ENCODE measurements at regions not wholly inside any gene's neighbourhood (a gene's known extent, or its start where the extent isn't known, plus 50 kb on each side); places are given as distances from the start of the nearest gene placed in this dataset.
"Not testable (repeated sequence)": the region's sequence is repeated elsewhere in the genome, so short reads cannot be mapped to it uniquely, and the experiment has no call there.

DNA sequence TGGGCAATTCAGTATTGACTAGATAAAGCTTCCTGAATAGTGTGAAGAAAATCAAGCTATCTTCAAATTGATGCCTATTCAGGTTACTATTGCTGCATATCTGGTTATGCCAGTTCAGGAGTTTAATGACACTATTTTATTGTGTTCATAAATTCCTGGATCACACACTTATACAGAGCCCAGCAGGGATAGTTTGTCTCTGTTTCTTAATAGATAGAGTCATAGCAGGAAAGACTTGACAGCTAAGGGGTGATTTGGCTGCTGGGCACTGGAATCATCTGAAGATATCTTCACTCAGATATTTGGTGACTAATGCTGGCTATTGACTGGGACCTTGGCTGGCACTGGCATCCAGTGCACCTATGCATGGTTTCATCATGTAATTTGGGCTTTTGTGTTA lies 187.8 kb downstream of the PYDC2 start:
- no peak for DNase-seq

DNA sequence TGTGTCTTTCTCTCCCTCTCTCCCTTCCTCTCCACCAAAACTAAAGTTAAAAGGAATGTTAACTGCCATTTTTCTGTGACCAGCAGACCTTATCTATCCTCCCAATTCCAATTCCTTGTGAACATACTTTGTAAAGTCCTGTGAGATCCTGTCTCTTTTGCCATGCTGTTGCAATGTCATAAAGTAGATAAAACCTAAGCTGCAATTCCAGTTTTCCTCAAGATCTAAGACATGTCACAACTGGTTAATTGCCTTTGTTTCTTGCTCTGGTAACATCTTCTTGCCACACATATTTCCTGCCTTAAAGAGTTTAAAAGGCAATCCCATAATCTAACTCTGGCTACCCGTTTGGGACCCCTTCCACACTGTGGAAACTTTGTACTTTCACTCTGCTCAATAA lies 188.7 kb downstream of the PYDC2 start:
- DNase-seq, result no peak

DNA sequence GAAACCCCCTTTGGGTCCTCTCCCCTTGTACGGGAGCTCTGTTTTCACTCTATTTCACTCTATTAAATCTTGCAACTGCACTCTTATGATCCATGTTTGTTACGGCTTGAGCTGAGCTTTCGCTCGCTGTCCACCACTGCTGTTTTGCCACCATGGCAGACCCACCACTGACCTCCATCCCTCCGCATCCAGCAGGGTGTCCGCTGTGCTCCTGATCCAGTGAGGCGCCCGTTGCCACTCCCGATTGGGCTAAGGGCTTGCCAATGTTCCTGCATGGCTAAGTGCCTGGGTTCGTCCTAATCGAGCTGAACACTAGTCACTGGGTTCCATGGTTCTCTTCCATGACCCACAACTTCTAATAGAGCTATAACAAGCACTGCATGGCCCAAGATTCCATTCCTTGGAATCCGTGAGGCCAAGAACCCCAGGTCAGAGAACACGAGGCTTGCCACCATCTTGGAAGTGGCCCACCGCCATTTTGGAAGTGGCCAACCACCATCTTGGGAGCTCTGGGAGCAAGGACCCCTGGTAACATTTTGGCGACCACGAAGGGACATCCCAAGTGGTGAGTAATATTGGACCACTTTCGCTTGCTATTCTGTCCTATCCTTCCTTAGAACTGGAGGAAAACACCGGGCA lies 197.9 kb downstream of the PYDC2 start:
- not testable (repeated sequence) for DNase-seq

DNA sequence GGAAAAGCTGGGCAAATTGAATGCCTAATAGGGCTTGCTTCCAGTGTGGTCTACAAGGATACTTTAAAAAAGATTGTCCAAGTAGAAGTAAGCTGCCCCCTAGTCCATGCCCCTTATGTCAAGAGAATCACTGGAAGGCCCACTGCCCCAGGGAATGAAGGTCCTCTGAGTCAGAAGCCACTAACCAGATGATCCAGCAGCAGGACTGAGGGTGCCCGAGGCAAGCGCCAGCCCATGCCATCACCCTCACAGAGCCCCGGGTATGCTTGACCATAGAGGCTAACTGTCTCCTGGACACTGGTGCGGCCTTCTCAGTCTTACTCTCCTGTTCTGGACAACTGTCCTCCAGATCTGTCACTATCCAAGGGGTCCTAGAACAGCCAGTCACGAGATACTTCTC lies 201.2 kb downstream of the PYDC2 start:
- DNase-seq, result not testable (repeated sequence)

DNA sequence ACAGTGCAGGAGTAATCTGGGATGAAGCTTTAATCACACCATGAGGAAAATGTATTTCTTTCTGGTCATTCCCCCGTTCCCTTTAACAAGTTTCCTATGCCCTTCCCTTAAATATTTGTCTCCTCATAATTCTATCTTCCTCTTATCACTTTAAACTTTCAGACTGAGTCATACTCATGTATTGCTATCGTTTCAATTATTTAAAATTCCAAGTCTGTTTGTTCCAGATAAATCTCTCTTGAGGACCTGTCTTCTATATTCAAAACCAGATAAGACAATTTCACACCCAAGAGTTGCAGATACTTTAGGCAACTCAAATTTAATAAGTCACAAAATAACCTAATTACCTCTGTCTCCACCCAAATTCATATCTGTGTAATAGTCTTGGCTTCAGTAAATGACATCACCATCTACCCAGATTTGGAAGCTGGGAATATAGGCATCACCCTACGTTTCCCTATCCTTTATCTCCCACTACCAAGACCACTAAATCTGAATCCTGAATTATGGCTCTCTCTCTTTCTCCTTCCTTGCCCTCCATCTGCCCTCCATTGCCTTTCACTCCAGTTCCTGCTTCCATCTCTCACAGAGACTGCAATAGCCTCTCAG lies 220.1 kb downstream of the PYDC2 start:
- DNase-seq, result no peak

DNA sequence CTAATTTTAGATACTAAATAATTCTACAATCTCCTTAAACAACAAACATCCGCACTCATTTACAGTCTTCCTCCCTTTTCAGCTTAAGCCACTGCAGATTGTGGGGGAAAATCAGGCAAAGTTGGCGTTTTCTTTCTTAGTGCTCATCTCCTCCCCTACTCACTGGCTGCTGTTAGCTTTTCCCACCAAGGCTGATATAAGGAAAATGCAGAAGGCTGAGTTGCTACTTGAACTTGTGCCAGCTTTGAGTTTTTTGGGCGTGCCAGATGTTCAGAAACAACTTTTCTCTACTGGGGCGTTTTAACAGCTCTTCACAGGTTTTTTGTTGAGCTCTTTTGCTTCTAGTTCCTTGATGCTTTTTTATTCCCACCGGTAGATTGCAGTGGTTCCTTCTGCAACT lies 222.0 kb downstream of the PYDC2 start:
- DNase-seq, result no peak

DNA sequence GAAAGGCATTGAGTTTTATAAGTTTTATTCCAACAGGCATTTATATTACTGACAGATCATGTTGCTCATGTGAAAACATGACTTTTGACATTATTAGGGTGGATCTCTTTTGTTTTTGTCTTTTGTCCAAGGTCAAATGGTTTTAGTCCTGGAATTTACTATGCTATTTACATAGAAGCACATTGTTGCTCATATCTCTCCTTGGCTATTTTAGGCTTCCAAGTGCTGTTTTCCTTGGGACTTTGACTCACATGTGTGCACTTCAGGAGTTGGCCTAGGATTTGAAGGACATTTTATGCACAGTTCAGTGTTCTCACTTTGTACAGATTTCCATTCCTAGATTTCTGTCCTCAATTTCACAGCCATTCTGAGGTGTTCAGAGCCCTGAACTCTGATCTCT lies 225.7 kb downstream of the PYDC2 start:
- DNase-seq, result no peak

DNA sequence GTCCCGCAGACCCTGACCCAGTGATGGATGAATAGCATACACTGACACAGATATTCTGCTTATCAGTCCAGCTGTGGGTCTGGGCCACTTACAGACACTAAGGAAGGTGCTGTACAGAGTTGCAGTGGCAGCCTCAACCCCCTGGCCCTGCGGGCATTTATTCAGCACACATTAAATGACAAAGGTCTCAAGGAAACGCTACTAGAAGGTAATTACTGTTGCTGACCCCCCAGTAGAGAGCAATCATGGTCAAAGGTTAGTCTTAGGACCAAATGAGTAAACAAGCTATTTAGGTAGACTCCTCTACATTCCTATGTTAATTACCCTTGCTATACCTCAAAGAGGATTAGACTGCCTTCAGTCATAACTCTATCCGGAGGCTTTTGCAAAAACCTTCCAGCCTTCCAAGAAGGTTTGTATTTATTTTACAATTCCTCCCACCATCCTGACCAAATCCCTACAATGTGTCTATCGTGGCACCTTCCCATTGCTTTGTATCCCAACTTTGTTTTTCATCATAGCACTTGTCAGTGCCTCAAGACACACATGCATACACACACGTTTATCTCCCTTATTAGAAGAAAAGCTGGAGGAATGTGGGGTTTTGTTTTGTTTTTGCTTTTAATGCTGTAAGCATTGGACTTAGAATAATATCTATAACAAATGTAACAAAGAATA lies 227.9 kb downstream of the PYDC2 start:
- no peak for DNase-seq

DNA sequence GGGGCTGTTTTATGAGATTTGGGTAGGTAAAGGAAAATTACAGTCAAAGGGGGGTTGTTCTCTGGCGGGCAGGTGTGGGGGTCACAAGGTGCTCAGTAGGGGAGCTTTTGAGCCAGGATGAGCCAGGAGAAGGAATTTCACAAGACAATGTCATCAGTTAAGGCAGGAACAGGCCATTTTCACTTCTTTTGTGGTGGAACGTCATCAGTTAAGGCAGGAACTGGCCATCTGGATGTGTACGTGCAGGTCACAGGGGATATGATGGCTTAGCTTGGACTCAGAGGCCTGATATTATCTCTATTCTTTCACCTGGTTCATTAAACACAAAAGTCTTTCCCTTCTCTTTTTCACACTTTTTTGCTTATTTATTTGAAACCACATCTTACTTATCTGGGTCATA lies 230.2 kb downstream of the PYDC2 start:
- not testable (repeated sequence) for DNase-seq

DNA sequence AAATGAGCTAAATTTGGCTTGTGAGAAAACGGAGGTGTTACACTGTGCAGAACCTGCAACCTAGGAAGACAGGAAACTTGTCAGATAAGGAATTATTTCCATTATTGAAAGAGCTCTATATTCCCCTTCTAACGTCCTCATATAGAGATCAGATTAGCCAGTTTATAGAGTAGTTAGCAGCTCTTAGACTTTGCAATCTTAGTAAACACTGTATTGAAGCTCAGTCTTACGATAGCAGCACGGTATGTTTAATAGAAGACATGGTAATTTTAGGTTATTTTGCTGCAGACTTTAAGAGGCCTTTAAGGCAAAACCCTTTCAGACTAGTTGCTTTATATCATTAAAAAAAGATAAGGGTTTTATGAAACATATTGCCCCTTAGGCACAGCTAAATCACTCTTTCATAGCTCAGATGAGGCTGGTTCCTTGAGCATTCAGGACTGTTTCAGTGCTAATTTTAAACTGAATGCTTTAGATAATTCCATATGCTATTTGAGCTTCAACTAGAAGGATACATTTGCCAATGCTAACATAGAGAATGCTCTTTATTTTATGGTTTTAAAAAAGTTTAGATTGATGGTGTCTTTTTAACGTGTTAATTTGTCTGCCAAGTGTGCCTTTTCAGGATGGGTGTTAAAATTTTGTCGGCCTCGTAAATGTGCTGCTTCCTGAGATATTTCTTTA lies 234.3 kb downstream of the PYDC2 start:
- no peak for DNase-seq

DNA sequence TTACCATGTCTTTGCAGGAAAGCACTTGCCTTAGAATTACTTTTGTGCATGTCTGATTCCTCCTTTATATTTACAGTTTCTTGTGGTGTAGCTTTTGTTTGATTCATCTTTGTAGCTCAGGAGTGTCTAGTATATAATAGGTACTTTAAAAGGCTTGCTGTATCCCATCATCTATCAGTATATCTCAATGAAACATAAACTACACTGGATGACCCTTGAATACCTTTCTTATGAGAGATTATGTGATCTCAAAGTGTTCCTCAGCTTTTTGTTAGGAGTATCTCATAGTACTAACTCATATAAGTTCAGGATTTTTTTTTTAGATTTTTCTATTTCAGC lies 234.8 kb downstream of the PYDC2 start:
- DNase-seq, result no peak

DNA sequence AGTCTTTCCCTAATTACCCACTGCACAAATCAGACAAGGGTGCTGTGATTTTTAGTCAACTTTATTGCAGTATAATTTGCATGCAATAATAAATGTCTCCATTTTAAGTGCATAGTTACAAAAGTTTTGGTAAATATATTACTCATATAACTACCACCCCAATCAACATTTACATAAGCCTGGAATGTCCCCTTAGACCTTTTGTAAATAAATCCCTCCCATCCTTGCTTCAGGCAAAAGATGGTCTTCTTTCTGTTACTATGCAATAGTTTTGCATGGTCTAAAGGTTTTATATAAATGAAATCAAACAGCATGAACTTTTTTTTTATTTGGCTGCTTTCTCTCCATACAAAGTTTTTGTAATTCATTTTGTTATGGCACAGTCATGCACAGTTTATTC lies 235.4 kb downstream of the PYDC2 start:
- no peak for DNase-seq

DNA sequence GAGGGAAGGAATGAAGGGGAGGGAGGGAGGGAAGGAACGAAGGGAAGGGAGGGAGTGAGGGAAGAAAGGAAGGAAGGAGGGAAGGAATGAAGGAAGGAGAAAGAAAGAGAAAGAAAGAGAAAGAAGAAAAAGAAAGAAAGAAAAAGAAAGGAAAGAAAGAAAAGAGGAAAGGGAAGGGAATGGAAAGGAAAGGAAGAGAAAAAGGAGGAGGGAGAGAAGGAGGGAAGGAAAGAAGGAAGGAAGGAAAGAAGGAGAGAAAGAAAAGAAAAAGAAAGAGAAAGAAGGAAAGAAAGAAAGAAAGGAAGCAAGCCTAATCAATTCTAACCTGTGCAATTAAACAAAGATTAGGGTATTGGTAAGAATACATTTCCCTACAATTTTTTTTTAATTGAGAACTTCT lies 238.6 kb downstream of the PYDC2 start:
- no peak for DNase-seq

DNA sequence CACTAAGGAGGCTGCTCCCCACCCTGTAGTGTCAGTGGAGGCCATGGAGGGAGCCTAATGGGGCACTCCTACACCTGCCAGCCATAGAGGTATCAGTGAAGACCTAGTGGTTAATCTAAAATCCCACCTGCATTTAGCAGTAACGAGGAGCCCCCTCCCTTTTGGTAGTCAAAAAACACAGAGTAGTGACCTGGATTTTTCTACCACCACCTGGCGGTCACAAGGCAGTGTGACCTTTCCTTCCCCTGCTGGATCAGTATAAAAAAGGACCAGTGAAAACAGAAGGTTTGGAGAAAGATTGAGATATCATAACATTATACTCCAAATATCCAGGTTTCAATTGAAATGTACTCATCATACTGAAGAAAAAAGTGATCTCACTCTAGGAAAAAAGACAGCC lies 241.2 kb downstream of the PYDC2 start:
- no peak for DNase-seq

DNA sequence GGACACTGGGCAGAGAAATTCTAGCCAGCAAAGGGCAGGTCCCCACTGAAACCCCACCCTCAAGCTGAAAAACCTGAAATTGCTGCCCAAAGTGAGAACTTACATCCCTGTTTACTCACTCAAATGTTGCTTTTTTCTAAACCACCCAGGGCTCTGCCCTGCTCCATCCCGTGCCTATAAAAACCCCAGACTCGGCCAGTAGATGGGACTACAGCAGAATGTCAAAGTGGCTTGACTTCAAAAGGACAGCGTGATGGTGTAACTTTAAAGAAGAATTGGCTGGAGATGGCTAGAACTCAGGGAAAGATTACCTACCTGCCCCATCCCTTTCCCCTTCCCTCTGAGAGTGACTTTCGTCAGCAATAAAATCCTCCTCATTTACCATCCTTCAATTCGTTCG lies 246.9 kb downstream of the PYDC2 start:
- DNase-seq, result no peak

DNA sequence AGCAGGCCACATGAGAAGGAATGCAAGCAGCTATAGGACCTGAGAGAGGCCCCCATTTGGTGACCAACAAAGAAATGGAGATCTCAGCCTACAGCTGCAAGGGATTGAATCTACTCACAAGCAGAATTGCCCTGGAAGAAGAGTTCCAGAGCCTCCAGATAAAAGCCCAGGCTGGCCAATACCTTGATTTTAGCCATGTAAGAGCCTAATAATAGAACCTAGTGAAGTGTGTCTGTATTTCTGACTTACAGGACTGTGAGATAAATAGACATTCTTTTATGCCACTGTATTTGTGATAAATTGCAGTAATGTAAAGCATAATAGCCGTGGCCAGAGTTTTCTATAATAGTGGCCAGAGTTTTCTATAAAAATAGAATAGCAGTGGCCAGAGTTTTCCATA lies 254.6 kb downstream of the PYDC2 start:
- DNase-seq, result no peak

DNA sequence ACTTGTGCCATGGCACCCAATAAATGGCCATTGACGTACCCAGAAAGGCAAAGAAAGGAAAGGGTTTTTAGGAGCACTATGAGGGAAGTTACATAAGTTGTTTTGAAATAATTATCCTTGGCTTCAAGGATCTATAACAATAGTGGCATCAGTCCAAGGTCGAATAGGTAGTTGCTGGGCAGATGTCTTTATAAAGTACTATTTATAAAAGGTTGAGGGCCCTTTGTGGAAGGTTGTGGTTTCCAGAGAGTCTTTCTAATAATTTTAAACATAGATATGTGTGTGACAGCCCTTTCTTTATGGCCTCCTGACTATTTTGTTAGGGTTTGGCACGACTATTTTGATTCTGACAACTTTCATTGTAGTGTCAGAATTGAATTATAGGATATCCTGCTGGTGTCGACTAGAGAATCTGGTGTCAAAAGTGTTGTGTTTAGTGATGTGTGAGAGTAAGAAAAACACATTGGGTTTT lies 260.5 kb downstream of the PYDC2 start:
- no peak for DNase-seq

DNA sequence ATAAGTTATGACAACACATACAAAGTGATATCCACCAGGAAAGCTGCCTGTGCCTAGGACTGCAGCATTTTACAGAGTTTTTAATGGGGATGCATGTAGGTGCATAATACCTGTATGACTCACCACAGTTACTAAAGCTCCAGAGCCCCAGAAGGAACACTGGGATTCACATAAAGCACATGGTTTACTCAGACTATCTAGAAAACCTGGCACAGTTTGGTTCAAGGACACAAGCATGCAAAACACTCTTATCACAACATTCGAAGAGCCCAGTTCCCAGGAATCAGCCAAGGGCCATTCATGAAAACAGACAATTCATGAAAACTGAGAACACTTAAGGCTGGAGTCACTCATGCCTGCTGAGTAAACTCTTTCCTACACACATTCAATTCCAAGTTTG lies 261.0 kb downstream of the PYDC2 start:
- no peak for DNase-seq

DNA sequence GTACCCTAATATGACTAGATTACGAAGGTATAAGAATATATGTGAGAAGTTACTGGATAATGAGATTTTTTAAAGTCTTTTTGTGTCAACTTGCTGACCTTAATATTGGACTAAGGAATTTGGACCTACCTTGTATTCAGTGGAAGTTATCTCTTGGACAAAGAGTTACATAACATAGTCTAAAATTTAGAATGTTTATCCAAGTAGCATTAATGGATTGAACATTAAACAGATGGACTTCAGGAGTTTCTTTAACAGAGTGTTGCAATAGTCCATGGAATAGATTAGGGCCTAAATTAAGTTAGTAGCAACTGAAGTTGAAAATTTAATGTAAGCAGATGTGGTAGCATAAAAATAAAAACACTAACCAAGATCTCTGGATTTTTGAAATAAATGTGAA lies 266.4 kb downstream of the PYDC2 start:
- DNase-seq, result no peak

DNA sequence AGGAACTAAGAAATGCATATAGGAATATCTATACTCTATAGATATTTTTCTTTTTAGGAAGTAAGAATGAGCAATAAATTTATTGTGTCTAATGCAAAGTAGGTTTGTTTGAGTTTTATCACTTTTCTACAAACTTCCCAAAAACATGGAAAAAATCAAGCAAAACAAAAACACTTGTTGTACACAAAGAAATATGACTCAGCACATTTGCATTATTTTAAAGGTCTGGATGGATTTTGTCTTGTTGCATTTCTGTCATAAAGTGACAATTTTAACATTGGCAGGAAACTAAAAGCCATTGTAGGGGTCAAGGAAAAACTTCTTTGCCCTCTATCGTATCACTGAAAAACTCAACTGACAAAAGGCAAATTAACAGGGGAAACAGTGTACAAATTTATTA lies 267.2 kb downstream of the PYDC2 start:
- DNase-seq, result no peak

DNA sequence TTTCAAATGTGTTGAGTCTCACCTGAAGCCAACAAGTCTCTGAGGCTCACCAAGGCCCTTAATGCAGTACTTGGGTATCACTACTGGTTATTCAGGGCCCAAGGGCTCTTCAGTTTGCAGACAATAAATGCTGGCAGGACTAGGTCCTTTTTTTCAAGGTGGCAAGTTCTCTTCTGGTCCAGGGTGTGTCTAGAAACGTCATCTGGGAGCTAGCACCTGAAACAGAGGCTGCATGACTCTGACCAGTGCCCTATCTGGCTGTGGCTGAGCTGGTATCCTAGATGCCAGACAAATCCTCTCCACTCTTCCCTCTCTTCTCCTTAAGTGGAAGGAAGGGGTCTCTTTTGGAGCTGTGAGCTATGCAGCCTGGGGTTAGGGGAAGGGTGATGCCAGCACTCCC lies 276.8 kb downstream of the PYDC2 start:
- DNase-seq, result no peak

DNA sequence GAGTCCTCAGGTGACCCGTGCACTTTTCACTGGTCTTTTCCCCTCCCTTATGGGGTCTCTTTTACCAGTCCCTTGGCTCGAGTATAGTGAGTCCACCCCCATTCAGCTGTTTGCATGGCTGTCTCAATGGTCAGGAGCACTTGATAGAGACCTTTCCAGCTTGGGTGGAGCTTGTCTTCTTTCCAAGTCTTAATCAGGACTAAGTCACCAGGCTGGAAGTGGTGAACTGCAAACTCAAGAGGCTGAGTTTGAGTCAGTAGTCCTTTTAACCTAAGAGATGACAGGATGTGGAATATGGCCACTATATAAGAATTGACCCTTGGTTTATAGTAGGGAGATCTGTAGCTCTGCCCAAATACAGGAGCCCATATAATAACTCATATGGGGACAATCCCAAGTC lies 279.7 kb downstream of the PYDC2 start:
- DNase-seq, result no peak

DNA sequence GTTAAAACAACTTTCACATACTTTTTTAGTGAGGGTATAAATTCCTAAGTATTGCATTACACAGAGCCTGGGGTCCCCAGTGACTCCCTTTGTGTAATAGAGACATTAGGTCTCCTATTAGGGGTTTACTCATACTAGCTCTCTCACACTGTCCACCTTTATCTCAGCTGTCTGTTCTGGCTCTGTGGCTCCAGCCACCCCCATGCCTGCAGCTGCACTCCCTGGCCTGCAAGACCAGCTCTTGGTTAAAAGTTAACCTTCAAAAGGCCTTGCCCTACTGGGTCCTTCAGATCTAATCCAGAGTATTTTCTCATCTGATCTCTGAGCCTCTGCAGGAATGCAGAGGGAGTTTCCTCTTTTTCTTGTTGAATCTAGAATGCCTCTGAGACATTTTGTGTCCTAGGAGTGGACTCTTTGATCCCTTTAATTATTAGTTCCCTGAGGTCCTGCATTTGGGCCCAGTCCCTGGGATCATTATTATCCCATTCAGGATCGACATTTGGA lies 280.9 kb downstream of the PYDC2 start:
- DNase-seq, result not testable (repeated sequence)

DNA sequence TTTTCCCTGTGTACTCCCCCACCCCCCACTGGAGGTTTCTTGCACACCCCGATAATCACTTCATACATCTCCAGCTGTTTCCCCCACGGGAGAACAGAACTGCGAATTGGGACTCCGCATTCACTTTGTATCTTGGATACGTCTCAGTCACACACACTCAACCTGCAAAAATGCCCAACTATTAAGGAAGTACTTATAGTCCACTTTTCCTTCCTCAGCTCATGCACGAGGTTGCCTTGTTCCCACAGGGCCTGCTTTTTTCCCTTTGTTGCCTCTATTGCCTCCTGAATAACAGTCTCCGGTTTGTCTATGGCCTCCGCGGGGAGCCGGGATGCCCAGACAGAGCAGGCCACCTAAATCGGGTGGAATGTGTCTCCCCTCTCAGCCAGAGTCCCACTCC lies 282.3 kb downstream of the PYDC2 start:
- no peak for DNase-seq

Measured in GOT3 (cell line).